NK-92 treated with Interleukin-12 subunit alpha and Interleukin-12 subunit beta, amount 100 ng/mL, for 24 hours (cell line): ENCODE measurements at regions not wholly inside any gene's neighbourhood (a gene's known extent, or its start where the extent isn't known, plus 50 kb on each side); places are given as distances from the start of the nearest gene placed in this dataset.

Source experiments
- DNase-seq: peaks from one replicate; lab custom pipeline; 2025; lab: John Stamatoyannopoulos, UW

- DNase-seq = no peak
Observed at GRCh38 chr3:127089486-127090145, 103.3 kb upstream of the PRR23E start.

GRCh38 chr3:127090218-127091160 lies 102.4 kb upstream of the PRR23E start:
- no peak for DNase-seq

- DNase-seq = no peak
Observed at GRCh38 chr3:127091376-127091775, 101.6 kb upstream of the PRR23E start.

GRCh38 chr3:127092368-127092767 lies 100.6 kb upstream of the PRR23E start:
- DNase-seq = no peak

GRCh38 chr3:127092776-127093175 lies 100.2 kb upstream of the PRR23E start:
- no peak for DNase-seq

- no peak for DNase-seq
Observed at GRCh38 chr3:127093312-127093711, 99.6 kb upstream of the PRR23E start.

- no peak for DNase-seq
Observed at GRCh38 chr3:127095774-127096173, 97.2 kb upstream of the PRR23E start.

GRCh38 chr3:127096256-127097071 lies 96.5 kb upstream of the PRR23E start:
- DNase-seq = no peak

GRCh38 chr3:127097072-127097405 lies 95.9 kb upstream of the PRR23E start:
- DNase-seq = no peak

- DNase-seq = no peak
Observed at GRCh38 chr3:127097481-127097880, 95.5 kb upstream of the PRR23E start.

- no peak for DNase-seq
Observed at GRCh38 chr3:127099982-127100381, 92.9 kb upstream of the PRR23E start.

GRCh38 chr3:127100459-127101410 lies 92.2 kb upstream of the PRR23E start:
- no peak for DNase-seq

GRCh38 chr3:127101411-127102187 lies 91.3 kb upstream of the PRR23E start:
- no peak for DNase-seq

GRCh38 chr3:127102188-127102520 lies 90.8 kb upstream of the PRR23E start:
- no peak for DNase-seq

- DNase-seq = no peak
Observed at GRCh38 chr3:127102587-127102986, 90.3 kb upstream of the PRR23E start.

GRCh38 chr3:127103080-127103479 lies 89.9 kb upstream of the PRR23E start:
- DNase-seq = no peak

GRCh38 chr3:127104586-127104985 lies 88.3 kb upstream of the PRR23E start:
- no peak for DNase-seq

- no peak for DNase-seq
Observed at GRCh38 chr3:127105587-127105986, 87.3 kb upstream of the PRR23E start.

- no peak for DNase-seq
Observed at GRCh38 chr3:127106053-127106452, 86.9 kb upstream of the PRR23E start.

- DNase-seq = no peak
Observed at GRCh38 chr3:127106456-127106855, 86.5 kb upstream of the PRR23E start.

GRCh38 chr3:127107002-127107401 lies 85.9 kb upstream of the PRR23E start:
- DNase-seq = no peak
